Hepatocyte (in vitro differentiated cells): ENCODE measurements at regions not wholly inside any gene's neighbourhood (a gene's known extent, or its start where the extent isn't known, plus 50 kb on each side); places are given as distances from the start of the nearest gene placed in this dataset.

Experiments
- DNase-seq: peaks from one replicate; pipeline ENCODE4 v3.0.0-alpha.2; 2016; ENCODE audit warnings: low spot score
- H2AFZ ChIP-seq: fragments of 200-600 bp; sonication (generic); 2 replicates; pipeline ENCODE4 v1.6.0; 2016; ENCODE audit warnings: antibody characterized with exemption, mild to moderate bottlenecking
- H3K27ac ChIP-seq: fragments of 200-600 bp; sonication (generic); 2 replicates; pipeline ENCODE4 v1.5.1; 2016; ENCODE audit warnings: mild to moderate bottlenecking
- H3K27me3 ChIP-seq: fragments of 200-600 bp; sonication (generic); 2 replicates; pipeline ENCODE4 v1.6.1; 2016
- H3K36me3 ChIP-seq: fragments of 200-600 bp; sonication (generic); replicated peaks from 2 replicates; pipeline ENCODE4 v1.5.1; 2016; ENCODE audit warnings: low read depth; ENCODE audit not compliant: insufficient read depth
- H3K4me1 ChIP-seq: fragments of 200-600 bp; sonication (generic); 2 replicates; pipeline ENCODE4 v1.5.1; 2016; ENCODE audit warnings: mild to moderate bottlenecking, moderate library complexity; ENCODE audit not compliant: insufficient read depth
- H3K4me2 ChIP-seq: fragments of 200-600 bp; sonication (generic); 2 replicates; pipeline ENCODE4 v1.6.0; 2016
- H3K4me3 ChIP-seq: fragments of 200-600 bp; sonication (generic); 2 replicates; pipeline ENCODE4 v1.5.1; 2016; ENCODE audit warnings: mild to moderate bottlenecking
- H3K79me2 ChIP-seq: fragments of 200-600 bp; sonication (generic); 2 replicates; pipeline ENCODE4 v1.6.0; 2017; ENCODE audit warnings: mild to moderate bottlenecking
- H3K9me2 ChIP-seq: fragments of 200-600 bp; sonication (generic); replicated peaks from 2 replicates; pipeline ENCODE4 v1.6.0; 2017; ENCODE audit warnings: mild to moderate bottlenecking; ENCODE audit not compliant: insufficient read depth
- H3K9me3 ChIP-seq: fragments of 200-600 bp; sonication (generic); 2 replicates; pipeline ENCODE4 v1.5.1; 2016; ENCODE audit warnings: low read depth, mild to moderate bottlenecking
- H4K20me1 ChIP-seq: fragments of 200-600 bp; sonication (generic); 2 replicates; pipeline ENCODE4 v1.6.0; 2016; ENCODE audit warnings: mild to moderate bottlenecking; ENCODE audit not compliant: insufficient read depth, poor library complexity, severe bottlenecking
- EZH2 ChIP-seq: fragments of 200-600 bp; sonication (generic); IDR thresholded peaks from 2 replicates; pipeline ENCODE4 v1.6.1; 2016; ENCODE audit warnings: antibody characterized with exemption, mild to moderate bottlenecking, borderline replicate concordance
- EZH2phosphoT487 ChIP-seq: fragments of 200-600 bp; sonication (generic); IDR thresholded peaks from one replicate; pipeline ENCODE4 v1.6.1; 2018; ENCODE audit warnings: antibody characterized with exemption, mild to moderate bottlenecking, low read depth, moderate library complexity; ENCODE audit not compliant: unreplicated experiment, severe bottlenecking
- WGBS: methylation state at CpG from one replicate; pipeline ENCODE4 v1.1.6; 2016; ENCODE audit warnings: low lambda C conversion rate; ENCODE audit errors: missing lambda C conversion rate; 5-methylcytosine and 5-hydroxymethylcytosine counted together
- TF ChIP-seq, protein P1 (sequence below): fragments of 200-600 bp; sonication (generic); IDR thresholded peaks from 2 replicates; pipeline ENCODE4 v1.5.1; 2016; ENCODE audit warnings: antibody characterized with exemption, mild to moderate bottlenecking; ENCODE audit not compliant: poor library complexity

- no peaks in the 10 kb centered on the region for H3K9me2 ChIP-seq
- 79% methylated on average over 1 of the region's 1 CpG for WGBS
- H3K4me2 ChIP-seq = no peak overlapping the region
- no peaks in the 10 kb centered on the region for H3K36me3 ChIP-seq
- no peak overlapping the region for H2AFZ ChIP-seq
- TF ChIP-seq EZH2 = no peak
- TF ChIP-seq, protein P1, sequence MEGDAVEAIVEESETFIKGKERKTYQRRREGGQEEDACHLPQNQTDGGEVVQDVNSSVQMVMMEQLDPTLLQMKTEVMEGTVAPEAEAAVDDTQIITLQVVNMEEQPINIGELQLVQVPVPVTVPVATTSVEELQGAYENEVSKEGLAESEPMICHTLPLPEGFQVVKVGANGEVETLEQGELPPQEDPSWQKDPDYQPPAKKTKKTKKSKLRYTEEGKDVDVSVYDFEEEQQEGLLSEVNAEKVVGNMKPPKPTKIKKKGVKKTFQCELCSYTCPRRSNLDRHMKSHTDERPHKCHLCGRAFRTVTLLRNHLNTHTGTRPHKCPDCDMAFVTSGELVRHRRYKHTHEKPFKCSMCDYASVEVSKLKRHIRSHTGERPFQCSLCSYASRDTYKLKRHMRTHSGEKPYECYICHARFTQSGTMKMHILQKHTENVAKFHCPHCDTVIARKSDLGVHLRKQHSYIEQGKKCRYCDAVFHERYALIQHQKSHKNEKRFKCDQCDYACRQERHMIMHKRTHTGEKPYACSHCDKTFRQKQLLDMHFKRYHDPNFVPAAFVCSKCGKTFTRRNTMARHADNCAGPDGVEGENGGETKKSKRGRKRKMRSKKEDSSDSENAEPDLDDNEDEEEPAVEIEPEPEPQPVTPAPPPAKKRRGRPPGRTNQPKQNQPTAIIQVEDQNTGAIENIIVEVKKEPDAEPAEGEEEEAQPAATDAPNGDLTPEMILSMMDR = no peak
- TF ChIP-seq EZH2phosphoT487 = no peak
- no peaks in the 10 kb centered on the region for H3K79me2 ChIP-seq
- H3K4me1 ChIP-seq = no peaks in the 10 kb centered on the region
- no peaks in the 10 kb centered on the region for H4K20me1 ChIP-seq
- no peaks in the 10 kb centered on the region for H3K9me3 ChIP-seq
- H3K27ac ChIP-seq = no peak overlapping the region
- H3K27me3 ChIP-seq = no peaks in the 10 kb centered on the region
- DNase-seq = no peak
- H3K4me3 ChIP-seq = no peak overlapping the region
These were observed 532.0 kb upstream of the GBE1 start for GRCh38 chr3:82293435-82293834.

GRCh38 chr3:82287562-82287961 is 526.1 kb upstream of the GBE1 start:
- Histone ChIP-seq H3K27me3 (no peaks in the 10 kb centered on the region), H3K79me2 (no peaks in the 10 kb centered on the region), H3K4me2 (no peak overlapping the region), H3K9me3 (no peaks in the 10 kb centered on the region), H3K4me1 (no peaks in the 10 kb centered on the region), H3K4me3 (no peak overlapping the region), H3K27ac (no peak overlapping the region), H4K20me1 (no peaks in the 10 kb centered on the region), H3K36me3 (no peaks in the 10 kb centered on the region), H3K9me2 (no peaks in the 10 kb centered on the region), H2AFZ (no peak overlapping the region)
- no peak for DNase-seq
- WGBS = 94% methylated on average over 3 of the region's 3 CpGs
- TF ChIP-seq, protein P1 = no peak
- TF ChIP-seq EZH2phosphoT487 (no peak), EZH2 (no peak)

DNA sequence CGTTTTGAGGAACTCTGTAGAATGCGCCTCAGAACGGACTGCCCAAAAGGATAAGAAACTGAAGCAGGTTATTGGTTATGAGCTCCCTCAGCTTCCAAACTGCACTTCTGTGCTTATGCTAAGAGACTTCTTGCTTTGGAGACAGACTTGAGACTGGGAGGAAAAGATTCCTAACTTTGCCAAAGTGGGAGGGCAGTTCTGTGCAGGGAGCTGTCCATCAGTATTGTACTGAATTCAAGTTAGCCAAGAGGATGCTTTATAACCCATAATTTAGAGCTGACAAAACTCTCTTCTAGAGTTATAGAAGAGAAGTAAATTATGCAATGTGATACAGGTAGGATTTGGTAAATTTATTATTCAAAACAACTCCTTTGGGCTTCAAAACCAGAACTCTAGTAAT is 519.8 kb upstream of the GBE1 start:
- Histone ChIP-seq H3K9me2 (no peaks in the 10 kb centered on the region), H3K36me3 (no peaks in the 10 kb centered on the region), H3K27ac (no peak overlapping the region), H3K4me1 (no peaks in the 10 kb centered on the region), H3K4me2 (no peak overlapping the region), H3K79me2 (no peaks in the 10 kb centered on the region), H3K4me3 (no peak overlapping the region), H4K20me1 (no peaks in the 10 kb centered on the region), H3K9me3 (no peaks in the 10 kb centered on the region), H3K27me3 (no peaks in the 10 kb centered on the region), H2AFZ (no peak overlapping the region)
- 79% methylated on average over 3 of the region's 3 CpGs for WGBS
- TF ChIP-seq, protein P1 = no peak
- no peak for TF ChIP-seq EZH2phosphoT487
- no peak for TF ChIP-seq EZH2
- DNase-seq = peak; percentile 12

- Histone ChIP-seq H3K4me3 (no peak overlapping the region), H4K20me1 (no peaks in the 10 kb centered on the region), H3K27me3 (no peaks in the 10 kb centered on the region), H3K36me3 (no peaks in the 10 kb centered on the region), H2AFZ (no peak overlapping the region), H3K4me2 (no peak overlapping the region), H3K9me3 (no peaks in the 10 kb centered on the region), H3K9me2 (no peaks in the 10 kb centered on the region), H3K27ac (no peak overlapping the region), H3K4me1 (no peaks in the 10 kb centered on the region), H3K79me2 (no peaks in the 10 kb centered on the region)
- TF ChIP-seq EZH2 (no peak), EZH2phosphoT487 (no peak)
- TF ChIP-seq, protein P1 = no peak
- no peak for DNase-seq
- 67% methylated on average over 1 of the region's 1 CpG for WGBS
These were observed 515.5 kb upstream of the GBE1 start for GRCh38 chr3:82276992-82277391.
